Muscle of arm (tissue), 1 donor: ENCODE measurements at regions not wholly inside any gene's neighbourhood (a gene's known extent, or its start where the extent isn't known, plus 50 kb on each side); places are given as distances from the start of the nearest gene placed in this dataset.
"Not testable (repeated sequence)": the region's sequence is repeated elsewhere in the genome, so short reads cannot be mapped to it uniquely, and the experiment has no call there.

ENCODE experiments used
- DNase-seq: peaks from one replicate; pipeline ENCODE4 v3.0.0-alpha.2; 2013

GRCh38 chr4:56142088-56142487 is 193.3 kb downstream of the CEP135 start:
- DNase-seq, result no peak

GRCh38 chr4:56139241-56139827 is 190.6 kb downstream of the CEP135 start:
- no peak for DNase-seq

GRCh38 chr4:56134834-56135233 is 186.1 kb downstream of the CEP135 start:
- not testable (repeated sequence) for DNase-seq

GRCh38 chr4:56134266-56134665 is 185.5 kb downstream of the CEP135 start:
- peak; percentile 9 for DNase-seq

GRCh38 chr4:56132835-56133234 is 184.1 kb downstream of the CEP135 start:
- DNase-seq, result no peak

- DNase-seq, result not testable (repeated sequence)
Measured at GRCh38 chr4:56132188-56132587, 183.4 kb downstream of the CEP135 start.

- no peak for DNase-seq
Measured at GRCh38 chr4:56130606-56131155, 181.9 kb downstream of the CEP135 start.

GRCh38 chr4:56129431-56129861 is 180.7 kb downstream of the CEP135 start:
- DNase-seq, result no peak

- no peak for DNase-seq
Measured at GRCh38 chr4:56128213-56128612, 179.5 kb downstream of the CEP135 start.

GRCh38 chr4:56127716-56128115 is 179.0 kb downstream of the CEP135 start:
- peak; percentile 22 for DNase-seq

GRCh38 chr4:56123547-56123946 is 174.8 kb downstream of the CEP135 start:
- no peak for DNase-seq

- no peak for DNase-seq
Measured at GRCh38 chr4:56123051-56123450, 174.3 kb downstream of the CEP135 start.

GRCh38 chr4:56118845-56119244 is 170.1 kb downstream of the CEP135 start:
- no peak for DNase-seq

- no peak for DNase-seq
Measured at GRCh38 chr4:56118055-56118454, 169.3 kb downstream of the CEP135 start.

GRCh38 chr4:56115898-56116297 is 167.2 kb downstream of the CEP135 start:
- no peak for DNase-seq

- no peak for DNase-seq
Measured at GRCh38 chr4:56112377-56112776, 163.6 kb downstream of the CEP135 start.

GRCh38 chr4:56106180-56107147 is 157.7 kb downstream of the CEP135 start:
- DNase-seq, result no peak

GRCh38 chr4:56104188-56104587 is 155.4 kb downstream of the CEP135 start:
- no peak for DNase-seq

- no peak for DNase-seq
Measured at GRCh38 chr4:56102601-56103000, 153.9 kb downstream of the CEP135 start.

GRCh38 chr4:56099378-56099786 is 150.6 kb downstream of the CEP135 start:
- DNase-seq, result no peak

GRCh38 chr4:56093576-56093975 is 144.8 kb downstream of the CEP135 start:
- DNase-seq, result no peak

GRCh38 chr4:56092540-56092939 is 143.8 kb downstream of the CEP135 start:
- DNase-seq, result no peak

- DNase-seq, result no peak
Measured at GRCh38 chr4:56086561-56086960, 137.8 kb downstream of the CEP135 start.
